GM18499 (cell line): ENCODE measurements at regions not wholly inside any gene's neighbourhood (a gene's known extent, or its start where the extent isn't known, plus 50 kb on each side); places are given as distances from the start of the nearest gene placed in this dataset.
"Not testable (repeated sequence)": the region's sequence is repeated elsewhere in the genome, so short reads cannot be mapped to it uniquely, and the experiment has no call there.

Experiments used
- ATAC-seq: cut with Tn5 transposase; IDR thresholded peaks from one replicate; pipeline ENCODE4 v1.9.1; 2021; ENCODE audit warnings: moderate number of reproducible peaks; ENCODE audit not compliant: insufficient read depth, unreplicated experiment

DNA sequence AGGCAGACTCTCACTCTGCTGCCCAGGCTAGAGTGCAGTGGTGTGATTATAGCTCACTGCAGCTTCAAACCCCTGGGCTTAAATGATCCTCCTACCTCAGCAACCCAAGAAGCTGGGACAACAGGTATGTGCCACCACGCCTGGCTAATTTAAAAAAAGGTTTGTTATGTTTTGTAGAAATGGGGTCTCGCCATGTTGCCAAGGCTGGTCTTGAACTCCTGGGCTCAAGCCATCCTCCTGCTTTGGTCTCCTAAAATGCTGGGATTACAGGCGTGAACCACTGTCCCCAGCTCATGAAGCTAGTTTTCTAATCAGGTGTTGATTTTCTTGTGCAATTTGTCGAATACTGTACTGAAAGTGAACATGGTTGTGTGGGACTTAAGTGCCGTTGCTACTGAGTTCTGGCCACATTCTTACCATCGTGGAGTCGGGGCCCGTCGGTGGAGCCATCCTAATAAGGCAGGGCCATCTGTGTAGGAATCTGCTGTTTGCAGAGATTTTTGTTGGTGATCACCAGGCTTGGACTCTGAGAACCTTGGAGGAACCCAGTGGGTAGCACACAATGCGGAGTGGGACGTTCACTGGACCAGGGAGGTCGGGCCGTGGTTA is 193.2 kb downstream of the GOLGA6L6 start:
- no peak for ATAC-seq

GRCh38 chr15:20346082-20346805 is 195.4 kb downstream of the GOLGA6L6 start:
- ATAC-seq = no peak

DNA sequence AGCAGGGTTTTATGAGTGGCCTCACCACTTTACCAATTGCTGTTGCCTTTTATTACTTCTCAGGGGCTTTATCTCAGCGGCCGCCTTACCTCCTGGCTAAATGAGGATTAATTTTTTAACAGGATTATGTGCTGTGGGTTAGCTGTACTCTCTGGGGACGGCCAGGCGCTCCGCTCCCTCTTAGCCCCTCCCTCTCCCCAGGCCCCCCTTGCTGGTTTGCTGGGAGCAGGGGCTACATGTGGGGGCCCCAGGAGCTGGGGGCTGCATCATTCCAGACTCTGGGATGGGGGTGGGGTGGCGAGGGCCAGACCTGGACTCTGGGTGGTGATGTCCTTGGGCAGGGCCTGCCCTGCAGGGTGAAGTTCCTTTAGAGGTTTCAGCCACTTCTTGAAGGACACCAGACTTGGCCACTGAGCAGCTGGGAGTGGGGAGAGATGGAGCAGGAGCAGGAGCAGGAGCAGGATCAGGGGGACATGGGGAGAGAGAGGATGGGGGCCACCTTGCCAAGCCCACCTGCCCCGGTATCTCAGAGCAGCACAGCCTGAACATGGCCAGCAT is 196.1 kb downstream of the GOLGA6L6 start:
- ATAC-seq = no peak

DNA sequence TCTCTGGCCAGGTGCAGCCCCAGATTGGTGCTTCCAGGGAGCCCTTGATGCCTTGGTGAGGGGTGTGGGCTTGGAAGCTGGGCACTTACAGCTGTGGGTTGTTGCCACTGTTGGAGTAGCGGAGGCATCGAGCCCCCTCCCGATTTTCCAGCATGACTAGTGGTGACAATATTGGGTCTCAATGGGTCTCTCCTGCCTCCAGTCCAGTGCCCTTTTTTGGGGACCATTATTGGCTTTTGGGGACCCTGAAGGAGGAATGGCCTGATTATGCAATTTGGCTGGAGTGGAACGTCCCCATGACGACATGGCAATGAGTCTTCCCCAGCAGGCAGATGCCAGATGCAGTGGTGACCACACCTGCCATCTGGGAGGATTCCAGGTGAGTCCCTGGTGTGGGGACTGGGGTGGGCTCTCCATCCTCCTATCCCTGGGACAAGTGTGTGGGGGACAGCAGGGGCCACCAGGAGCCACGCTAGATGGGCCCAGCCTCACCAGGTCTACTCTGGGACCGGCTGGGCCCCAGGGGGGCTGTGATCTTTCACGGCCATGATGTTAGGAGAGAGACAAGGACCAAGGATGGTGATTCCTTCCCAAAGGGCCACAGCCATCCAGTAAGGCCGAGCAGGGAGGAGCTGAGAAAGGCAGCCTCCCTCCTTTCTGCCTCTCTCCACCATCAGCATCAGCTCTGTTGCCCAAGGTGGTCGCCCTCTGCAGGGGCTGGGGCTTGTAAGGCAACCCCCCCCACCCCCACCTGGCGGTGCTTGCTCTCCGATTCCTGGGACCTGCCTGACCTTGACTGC is 196.8 kb downstream of the GOLGA6L6 start:
- ATAC-seq = no peak

GRCh38 chr15:20343395-20344211 is 198.0 kb downstream of the GOLGA6L6 start:
- not testable (repeated sequence) for ATAC-seq

- ATAC-seq = not testable (repeated sequence)
Observed at GRCh38 chr15:20342601-20343394, 198.8 kb downstream of the GOLGA6L6 start.

GRCh38 chr15:20341901-20342600 is 199.5 kb downstream of the GOLGA6L6 start:
- no peak for ATAC-seq

DNA sequence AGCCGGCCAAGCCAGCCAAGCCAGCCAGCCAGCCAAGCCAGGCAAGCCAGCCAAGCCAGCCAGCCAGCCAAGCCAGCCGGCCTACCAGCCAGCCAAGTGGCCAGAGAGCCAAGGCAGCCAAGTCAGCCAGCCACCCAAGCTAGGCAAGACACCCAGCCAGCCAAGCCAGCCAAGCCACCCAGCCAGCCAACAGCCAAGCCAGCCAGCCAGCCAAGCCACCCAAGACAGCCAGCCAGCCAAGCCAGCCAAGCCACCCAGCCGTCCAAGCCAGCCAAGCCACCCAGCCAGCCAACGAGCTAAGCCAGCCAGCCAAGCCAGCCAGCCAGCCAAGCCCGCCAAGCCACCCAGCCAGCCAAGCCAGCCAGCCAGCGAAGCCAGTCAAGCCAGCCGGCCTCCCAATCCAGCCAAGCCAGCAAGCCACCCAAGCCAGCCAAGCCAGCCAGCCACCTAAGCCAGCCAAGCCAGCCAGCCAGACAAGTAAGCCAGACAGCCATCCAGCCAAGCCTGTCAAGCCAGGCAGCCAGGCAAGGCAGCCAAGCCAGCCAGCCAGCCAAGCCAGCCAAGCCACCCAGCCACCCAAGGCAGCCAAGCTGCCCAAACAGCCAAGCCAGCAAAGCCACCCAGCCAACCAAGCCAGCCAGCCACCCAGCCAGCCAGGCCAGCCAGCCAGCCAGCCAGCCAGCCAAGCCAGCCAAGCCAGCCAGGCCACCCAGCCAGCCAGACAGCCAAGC is 200.5 kb downstream of the GOLGA6L6 start:
- no peak for ATAC-seq

GRCh38 chr15:20340331-20340811 is 201.2 kb downstream of the GOLGA6L6 start:
- no peak for ATAC-seq

DNA sequence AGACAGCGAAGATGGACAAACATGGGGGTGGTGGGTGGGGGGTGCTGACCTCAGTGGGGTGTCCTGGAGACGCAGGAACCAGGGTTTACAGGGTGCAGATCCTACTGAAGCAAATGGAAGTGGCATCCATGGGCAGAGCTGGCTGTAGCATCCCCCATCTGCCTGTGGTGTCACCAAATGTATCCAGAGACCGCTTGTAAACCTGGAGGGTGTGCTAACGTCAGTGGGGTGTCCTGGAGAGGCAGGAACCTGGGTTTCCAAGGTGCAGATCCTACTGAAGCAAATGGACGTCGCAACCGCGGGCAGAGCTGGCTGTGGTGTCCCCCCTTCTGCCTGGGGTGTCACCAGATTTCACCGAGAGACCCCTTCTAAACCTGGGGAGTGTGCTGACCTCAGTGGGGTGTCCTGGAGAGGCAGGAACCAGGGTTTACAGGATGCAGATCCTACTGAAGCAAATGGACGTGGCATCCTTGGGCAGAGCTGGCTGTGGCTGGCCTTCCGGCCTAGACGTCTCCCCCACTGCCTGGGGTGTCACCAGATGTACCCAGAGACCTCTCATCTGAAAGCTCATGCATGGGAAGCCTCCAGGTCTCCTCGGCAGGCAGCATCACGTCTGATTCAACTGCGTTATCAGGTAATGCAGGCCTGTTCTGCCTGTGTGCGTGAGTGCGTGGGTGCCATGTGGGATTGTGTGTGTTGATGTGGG is 202.4 kb downstream of the GOLGA6L6 start:
- not testable (repeated sequence) for ATAC-seq

DNA sequence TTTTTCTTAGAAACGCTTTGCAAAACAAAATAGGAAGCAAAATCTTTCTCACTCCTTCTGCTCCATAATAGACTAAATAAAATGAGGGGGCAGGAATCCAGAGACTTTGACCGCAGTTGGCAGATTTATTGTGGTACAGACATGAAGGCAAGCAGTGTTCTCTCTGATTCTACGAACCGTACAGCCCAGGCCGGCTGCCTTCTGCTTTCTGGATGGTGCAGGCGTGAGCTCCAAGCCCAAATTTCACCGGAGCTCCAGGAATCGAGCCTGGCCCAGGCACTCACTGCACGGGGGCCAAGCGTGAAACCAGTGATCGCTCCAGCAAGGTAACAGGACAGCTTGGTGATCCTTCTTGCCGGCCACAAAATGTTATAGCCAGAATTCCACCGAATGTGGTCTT is 202.9 kb downstream of the GOLGA6L6 start:
- not testable (repeated sequence) for ATAC-seq

DNA sequence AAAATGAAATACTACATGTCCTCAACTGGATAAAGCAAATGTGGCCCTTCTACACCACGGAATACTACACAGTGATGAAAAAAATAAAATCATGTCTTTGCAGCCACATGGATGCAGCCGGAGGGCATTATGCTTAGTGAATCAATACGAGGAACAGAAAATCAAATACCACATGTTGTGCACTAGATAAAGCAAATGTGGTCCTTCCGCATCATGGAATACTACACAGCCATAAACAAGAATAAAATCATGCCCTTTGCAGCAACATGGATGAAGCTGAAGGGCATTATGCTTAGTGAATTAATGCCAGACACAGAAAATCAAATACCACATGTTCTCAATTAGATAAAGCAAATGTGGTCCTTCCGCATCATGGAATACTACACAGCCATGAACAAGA is 204.4 kb downstream of the GOLGA6L6 start:
- ATAC-seq = not testable (repeated sequence)

GRCh38 chr15:20334451-20334850 is 207.1 kb downstream of the GOLGA6L6 start:
- ATAC-seq = not testable (repeated sequence)

DNA sequence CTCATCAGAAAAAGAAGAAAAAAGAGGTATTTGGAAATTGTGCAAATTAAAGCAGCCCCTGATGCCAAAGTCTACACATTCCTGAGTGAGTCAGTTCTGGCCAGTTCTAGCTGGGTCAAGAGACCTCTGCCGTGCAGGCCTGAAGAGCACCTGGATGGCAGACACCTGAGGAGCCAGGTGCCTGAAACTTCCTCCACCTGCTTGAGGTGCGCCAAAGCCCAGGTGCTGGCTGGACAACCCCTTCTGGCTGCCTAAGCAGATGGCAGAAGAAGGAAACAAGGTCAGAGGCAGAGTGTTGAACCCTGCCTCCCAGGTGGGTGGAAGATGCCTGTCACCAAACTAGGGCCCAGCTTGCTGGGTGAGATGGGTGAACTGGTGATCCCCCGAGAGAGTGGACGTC is 215.8 kb downstream of the GOLGA6L6 start:
- ATAC-seq = not testable (repeated sequence)

DNA sequence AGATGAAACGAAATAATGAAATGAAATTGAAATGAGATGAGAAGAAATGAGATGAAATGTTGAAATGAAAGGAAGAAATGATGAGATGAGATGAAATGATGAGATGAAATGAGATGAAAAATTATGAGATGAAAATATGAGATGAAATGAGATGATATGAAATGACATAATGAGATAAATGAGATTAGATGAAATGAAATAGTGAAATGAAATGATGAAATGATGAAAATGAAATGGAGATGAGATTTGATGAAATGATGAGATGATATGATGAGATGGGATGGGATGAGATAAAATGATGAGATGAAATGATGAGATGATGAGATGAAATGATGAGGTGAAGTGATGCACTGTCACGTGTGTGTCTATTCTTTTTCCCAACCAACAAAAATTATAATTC is 224.5 kb downstream of the GOLGA6L6 start:
- ATAC-seq = not testable (repeated sequence)

GRCh38 chr15:20311014-20311680 is 230.5 kb downstream of the GOLGA6L6 start:
- ATAC-seq = not testable (repeated sequence)

DNA sequence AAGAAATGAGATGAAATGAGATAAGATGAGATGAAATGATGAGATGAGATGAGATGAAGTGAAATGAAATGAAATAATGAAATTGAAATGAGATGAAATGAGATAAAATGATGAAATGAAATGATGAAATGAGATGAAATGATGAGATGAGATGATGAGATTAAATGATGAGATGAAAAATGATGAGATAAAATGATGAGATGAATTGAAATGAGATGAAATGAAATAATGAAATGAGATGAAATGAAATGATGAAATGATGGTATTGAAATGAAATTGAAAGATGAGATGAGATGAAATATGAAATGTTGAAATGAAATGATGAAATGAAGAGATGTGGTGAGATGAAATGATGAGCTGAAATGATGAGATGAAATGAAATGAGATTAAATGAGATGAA is 231.0 kb downstream of the GOLGA6L6 start:
- no peak for ATAC-seq
